Left colon (tissue), 2 donors: ENCODE measurements at regions not wholly inside any gene's neighbourhood (a gene's known extent, or its start where the extent isn't known, plus 50 kb on each side); places are given as distances from the start of the nearest gene placed in this dataset.
A peak's percentile ranks its signal among the peaks of the same experiment; 100 is the strongest.
"Not testable (repeated sequence)": the region's sequence is repeated elsewhere in the genome, so short reads cannot be mapped to it uniquely, and the experiment has no call there.

ENCODE experiments used
- ATAC-seq: fragments of 200-7000 bp; cut with Tn5 transposase; one replicate; pipeline ENCODE4 v1.9.1; 2020; ENCODE audit warnings: mild to moderate bottlenecking, moderate library complexity
- DNase-seq, 2 donors: peaks; one replicate each; pipeline ENCODE4 v3.0.0-alpha.2; 2020
- intact Hi-C, 2 donors: fragments of 100-400 bp; cut with DNase I in 1 of 2; cut with micrococcal nuclease in 1 of 2; formaldehyde crosslinking; loops; one replicate each; pipeline versions ENCODE4 v1.11.2 to v1.14.0; 2022; cut with DNase I, micrococcal nuclease
- donor health status: DM: no; HTN: no; CAD: no.
- donor health status: DM: yes; HTN: yes; CAD: no.

GRCh38 chr4:162782778-162783525, 383.7 kb downstream of the NAF1 start:
- intact Hi-C loops, result no loop called here
- no peak for DNase-seq

GRCh38 chr4:162782096-162782777, 384.5 kb downstream of the NAF1 start:
- DNase-seq (no peak), ATAC-seq (no peak)
- intact Hi-C loops, result no loop called here

More at GRCh38 chr4:162782778-162783525, 383.7 kb downstream of the NAF1 start:
- ATAC-seq, result no peak

GRCh38 chr4:162770761-162771490, 395.8 kb downstream of the NAF1 start:
- no peak for DNase-seq
- intact Hi-C loops, result no loop called here
- ATAC-seq, result no peak

- DNase-seq (no peak), ATAC-seq (no peak)
Measured at GRCh38 chr4:162767083-162767482, 399.6 kb downstream of the NAF1 start.

GRCh38 chr4:162761965-162762364, 404.7 kb downstream of the NAF1 start:
- ATAC-seq (no peak), DNase-seq (no peak)
- intact Hi-C loops, result no loop called here

More at GRCh38 chr4:162767083-162767482, 399.6 kb downstream of the NAF1 start:
- intact Hi-C loops, result no loop called here

GRCh38 chr4:162740228-162740627, 426.5 kb downstream of the NAF1 start:
- intact Hi-C loops, ATAC-seq, DNase-seq: not testable (repeated sequence)

- intact Hi-C loops, DNase-seq, ATAC-seq: not testable (repeated sequence)
Measured at GRCh38 chr4:162739596-162739995, 427.1 kb downstream of the NAF1 start.

- intact Hi-C loops, result no loop called here
- ATAC-seq (no peak), DNase-seq (no peak)
Measured at GRCh38 chr4:162732876-162733275, 433.8 kb downstream of the NAF1 start.

GRCh38 chr4:162727766-162728165, 438.9 kb downstream of the NAF1 start:
- no peak for ATAC-seq
- intact Hi-C loops, result no loop called here
- no peak for DNase-seq

- ATAC-seq (peak; percentile 17), DNase-seq (peak in 1 of 2 donors; percentile 6)
- intact Hi-C loops, result no loop called here
Measured at GRCh38 chr4:162727232-162727631, 439.5 kb downstream of the NAF1 start.

- DNase-seq (no peak), ATAC-seq (no peak)
- intact Hi-C loops, result no loop called here
Measured at GRCh38 chr4:162715401-162715800, 451.3 kb downstream of the NAF1 start.

- intact Hi-C loops, result no loop called here
- ATAC-seq (no peak), DNase-seq (no peak)
Measured at GRCh38 chr4:162707962-162708361, 458.7 kb downstream of the NAF1 start.

GRCh38 chr4:162706632-162707031, 460.1 kb downstream of the NAF1 start:
- intact Hi-C loops, result no loop called here
- no peak for ATAC-seq
- DNase-seq, result no peak

- ATAC-seq (no peak), DNase-seq (no peak)
- intact Hi-C loops, result no loop called here
Measured at GRCh38 chr4:162706051-162706450, 460.6 kb downstream of the NAF1 start.

GRCh38 chr4:162705130-162705803, 461.4 kb downstream of the NAF1 start:
- intact Hi-C loops, result no loop called here
- DNase-seq, result no peak
- no peak for ATAC-seq

- no peak for DNase-seq
- intact Hi-C loops, result no loop called here
- ATAC-seq, result no peak
Measured at GRCh38 chr4:162700815-162701361, 465.8 kb downstream of the NAF1 start.

GRCh38 chr4:162700358-162700757, 466.3 kb downstream of the NAF1 start:
- intact Hi-C loops, result no loop called here
- ATAC-seq, result no peak
- no peak for DNase-seq

GRCh38 chr4:162699629-162700028, 467.1 kb downstream of the NAF1 start:
- ATAC-seq (no peak), DNase-seq (no peak)
- intact Hi-C loops, result no loop called here

GRCh38 chr4:162685410-162685809, 481.3 kb downstream of the NAF1 start:
- DNase-seq (no peak), ATAC-seq (no peak)
- intact Hi-C loops, result no loop called here
